ENCODE measurements at regions not wholly inside any gene's neighbourhood (a gene's known extent, or its start where the extent isn't known, plus 50 kb on each side); places are given as distances from the start of the nearest gene placed in this dataset.

DNA sequence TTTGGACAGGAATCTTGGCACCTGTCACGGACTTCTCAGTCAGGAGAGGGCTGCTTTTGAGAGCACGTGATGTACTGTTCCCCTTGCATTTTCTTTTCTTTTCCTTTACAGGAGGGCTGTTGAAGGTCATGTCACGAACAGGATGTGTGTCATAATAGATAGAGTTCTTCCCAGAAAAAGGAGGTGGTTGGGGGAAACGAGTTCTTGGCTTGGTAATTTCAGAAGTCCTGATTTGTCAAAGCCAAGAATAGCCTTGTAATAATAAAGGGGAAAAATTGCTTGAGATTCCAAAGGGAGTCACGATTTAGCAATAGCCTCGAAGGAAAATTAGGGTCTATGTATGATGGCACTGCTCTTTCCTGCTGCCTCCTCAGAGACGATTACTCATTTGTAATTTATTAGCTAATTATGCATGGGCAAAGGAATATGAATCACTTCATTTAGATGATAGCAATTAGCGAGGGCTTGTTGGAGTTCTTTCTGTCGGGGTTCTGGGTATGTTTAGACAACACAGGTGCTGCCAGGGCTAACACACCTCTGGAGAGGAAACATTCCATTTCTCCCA is 277.7 kb upstream of the N4BP1 start:
- Histone ChIP-seq H3K36me3 (replicated peaks; ENCODE audit: insufficient read depth, low read length) (no peaks in the 10 kb centered on the region), H3K4me3 (ENCODE audit: low read length) (no peak overlapping the region), H3K27ac (ENCODE audit: low read length) (no peak overlapping the region), H3K4me1 (ENCODE audit: low read length) (no peaks in the 10 kb centered on the region), H3K9me3 (replicated peaks; ENCODE audit: insufficient read depth, low read length) (no peaks in the 10 kb centered on the region), H4K20me1 (ENCODE audit: insufficient read depth, low read length) (no peaks in the 10 kb centered on the region), H3K4me2 (ENCODE audit: low read depth, low read length) (no peak overlapping the region), H3K79me2 (ENCODE audit: low read length) (no peaks in the 10 kb centered on the region), H3F3A (ENCODE audit: insufficient read depth, low read length) (no peaks in the 10 kb centered on the region), H3K9ac (ENCODE audit: low read length) (no peak overlapping the region), H3K27me3 (replicated peaks; ENCODE audit: insufficient read depth, low read length) (no peaks in the 10 kb centered on the region), H3K9me2 (replicated peaks; ENCODE audit: insufficient read depth, low read length) (no peaks in the 10 kb centered on the region), H2AFZ (ENCODE audit: low read length) (no peak overlapping the region)
- DNase-seq = no peak
- no peak for TF ChIP-seq EZH2 (optimal IDR thresholded peaks at IDR 0.05; ENCODE audit: low read depth, low read length)
- no peak for TF ChIP-seq EZH2phosphoT487 (IDR thresholded peaks at IDR 0.05; ENCODE audit: low read length)
- TF ChIP-seq, protein P1, sequence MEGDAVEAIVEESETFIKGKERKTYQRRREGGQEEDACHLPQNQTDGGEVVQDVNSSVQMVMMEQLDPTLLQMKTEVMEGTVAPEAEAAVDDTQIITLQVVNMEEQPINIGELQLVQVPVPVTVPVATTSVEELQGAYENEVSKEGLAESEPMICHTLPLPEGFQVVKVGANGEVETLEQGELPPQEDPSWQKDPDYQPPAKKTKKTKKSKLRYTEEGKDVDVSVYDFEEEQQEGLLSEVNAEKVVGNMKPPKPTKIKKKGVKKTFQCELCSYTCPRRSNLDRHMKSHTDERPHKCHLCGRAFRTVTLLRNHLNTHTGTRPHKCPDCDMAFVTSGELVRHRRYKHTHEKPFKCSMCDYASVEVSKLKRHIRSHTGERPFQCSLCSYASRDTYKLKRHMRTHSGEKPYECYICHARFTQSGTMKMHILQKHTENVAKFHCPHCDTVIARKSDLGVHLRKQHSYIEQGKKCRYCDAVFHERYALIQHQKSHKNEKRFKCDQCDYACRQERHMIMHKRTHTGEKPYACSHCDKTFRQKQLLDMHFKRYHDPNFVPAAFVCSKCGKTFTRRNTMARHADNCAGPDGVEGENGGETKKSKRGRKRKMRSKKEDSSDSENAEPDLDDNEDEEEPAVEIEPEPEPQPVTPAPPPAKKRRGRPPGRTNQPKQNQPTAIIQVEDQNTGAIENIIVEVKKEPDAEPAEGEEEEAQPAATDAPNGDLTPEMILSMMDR (IDR thresholded peaks at IDR 0.05; ENCODE audit: low read length) = no peak

DNA sequence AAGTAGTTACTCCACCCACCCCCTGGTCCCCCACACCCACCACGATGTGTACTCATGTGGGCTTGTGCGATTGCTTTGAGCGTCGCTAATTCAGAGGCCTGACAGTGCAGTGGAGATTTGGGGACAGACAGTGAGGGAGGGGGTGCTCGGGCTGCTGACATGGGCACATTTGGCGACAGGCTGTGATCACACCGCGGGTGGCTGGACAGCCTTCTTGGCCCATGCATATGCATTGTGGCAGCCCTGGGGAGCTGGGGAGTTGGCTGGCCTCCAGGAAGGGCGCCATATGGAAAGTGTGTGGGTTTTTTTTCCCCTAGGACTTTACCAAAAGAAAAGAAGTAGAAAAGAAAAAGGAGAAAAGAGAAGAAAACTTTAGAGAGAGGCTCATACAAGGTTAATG is 275.5 kb upstream of the N4BP1 start:
- no peak overlapping the region for H3K4me2 ChIP-seq (ENCODE audit: low read depth, low read length)
- H3K36me3 ChIP-seq (replicated peaks; ENCODE audit: insufficient read depth, low read length) = no peaks in the 10 kb centered on the region
- H3K4me3 ChIP-seq (ENCODE audit: low read length) = no peak overlapping the region

DNA sequence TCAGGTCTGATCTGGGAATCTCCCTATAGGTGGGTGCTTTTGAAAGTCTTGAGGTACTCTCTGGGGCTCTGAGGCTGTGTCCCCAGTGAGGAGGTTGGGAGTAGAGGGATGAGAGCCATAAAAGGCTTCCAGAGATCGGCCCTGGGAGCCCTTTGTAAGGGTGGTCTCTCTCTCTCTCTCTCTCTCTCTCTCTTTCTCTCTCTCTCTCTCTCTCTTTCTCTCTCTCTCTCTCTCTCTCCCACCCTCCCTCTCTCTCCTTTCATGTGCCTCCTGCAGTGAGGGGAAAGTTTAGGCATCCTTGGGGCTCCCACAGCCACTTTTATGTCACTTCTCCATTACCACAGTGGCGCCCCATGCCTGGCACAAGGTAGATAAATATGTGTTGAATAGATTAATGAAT is 271.3 kb upstream of the N4BP1 start:
- TF ChIP-seq EZH2phosphoT487 (IDR thresholded peaks at IDR 0.05; ENCODE audit: low read length) (no peak), EZH2 (optimal IDR thresholded peaks at IDR 0.05; ENCODE audit: low read depth, low read length) (no peak)
- TF ChIP-seq, protein P1 (IDR thresholded peaks at IDR 0.05; ENCODE audit: low read length) = no peak
- Histone ChIP-seq H3F3A (ENCODE audit: insufficient read depth, low read length) (no peaks in the 10 kb centered on the region), H3K79me2 (ENCODE audit: low read length) (no peaks in the 10 kb centered on the region), H2AFZ (ENCODE audit: low read length) (no peak overlapping the region), H3K9ac (ENCODE audit: low read length) (no peak overlapping the region), H3K4me2 (ENCODE audit: low read depth, low read length) (no peak overlapping the region), H3K36me3 (replicated peaks; ENCODE audit: insufficient read depth, low read length) (no peaks in the 10 kb centered on the region), H4K20me1 (ENCODE audit: insufficient read depth, low read length) (no peaks in the 10 kb centered on the region), H3K27me3 (replicated peaks; ENCODE audit: insufficient read depth, low read length) (no peaks in the 10 kb centered on the region), H3K27ac (ENCODE audit: low read length) (no peak overlapping the region), H3K4me1 (ENCODE audit: low read length) (no peaks in the 10 kb centered on the region), H3K9me3 (replicated peaks; ENCODE audit: insufficient read depth, low read length) (no peaks in the 10 kb centered on the region), H3K4me3 (ENCODE audit: low read length) (no peak overlapping the region), H3K9me2 (replicated peaks; ENCODE audit: insufficient read depth, low read length) (no peaks in the 10 kb centered on the region)
- no peak for DNase-seq

More for the DNA sequence above, 275.5 kb upstream of the N4BP1 start:
- Histone ChIP-seq H3K27ac (ENCODE audit: low read length) (no peak overlapping the region), H3K79me2 (ENCODE audit: low read length) (no peaks in the 10 kb centered on the region), H3K9ac (ENCODE audit: low read length) (no peak overlapping the region), H3K9me2 (replicated peaks; ENCODE audit: insufficient read depth, low read length) (no peaks in the 10 kb centered on the region), H3K9me3 (replicated peaks; ENCODE audit: insufficient read depth, low read length) (no peaks in the 10 kb centered on the region), H4K20me1 (ENCODE audit: insufficient read depth, low read length) (no peaks in the 10 kb centered on the region), H3K27me3 (replicated peaks; ENCODE audit: insufficient read depth, low read length) (no peaks in the 10 kb centered on the region), H3K4me1 (ENCODE audit: low read length) (no peaks in the 10 kb centered on the region), H3F3A (ENCODE audit: insufficient read depth, low read length) (no peaks in the 10 kb centered on the region), H2AFZ (ENCODE audit: low read length) (no peak overlapping the region)
- no peak for TF ChIP-seq EZH2 (optimal IDR thresholded peaks at IDR 0.05; ENCODE audit: low read depth, low read length)
- TF ChIP-seq, protein P1 (IDR thresholded peaks at IDR 0.05; ENCODE audit: low read length) = no peak
- TF ChIP-seq EZH2phosphoT487 (IDR thresholded peaks at IDR 0.05; ENCODE audit: low read length) = no peak
- DNase-seq = no peak
